ENCODE measurements at regions not wholly inside any gene's neighbourhood (a gene's known extent, or its start where the extent isn't known, plus 50 kb on each side); places are given as distances from the start of the nearest gene placed in this dataset.

GRCh38 chr3:193938613-193939012 lies 197.3 kb upstream of the HES1 start:
- DNase-seq = no peak

- DNase-seq = no peak
Measured at GRCh38 chr3:193939527-193939926, 196.4 kb upstream of the HES1 start.

- no peak for DNase-seq
Measured at GRCh38 chr3:193940526-193940925, 195.4 kb upstream of the HES1 start.

GRCh38 chr3:193941486-193941885 lies 194.5 kb upstream of the HES1 start:
- no peak for DNase-seq

- DNase-seq = no peak
Measured at GRCh38 chr3:193942516-193943055, 193.4 kb upstream of the HES1 start.

- DNase-seq = no peak
Measured at GRCh38 chr3:193943200-193943599, 192.7 kb upstream of the HES1 start.

- no peak for DNase-seq
Measured at GRCh38 chr3:193943851-193944517, 192.0 kb upstream of the HES1 start.

- DNase-seq = no peak
Measured at GRCh38 chr3:193944518-193944884, 191.4 kb upstream of the HES1 start.

GRCh38 chr3:193945143-193945542 lies 190.8 kb upstream of the HES1 start:
- no peak for DNase-seq

- no peak for DNase-seq
Measured at GRCh38 chr3:193946945-193947344, 189.0 kb upstream of the HES1 start.

- DNase-seq = no peak
Measured at GRCh38 chr3:193947596-193947995, 188.4 kb upstream of the HES1 start.

GRCh38 chr3:193948459-193948858 lies 187.5 kb upstream of the HES1 start:
- DNase-seq = no peak

GRCh38 chr3:193951859-193952258 lies 184.1 kb upstream of the HES1 start:
- no peak for DNase-seq

GRCh38 chr3:193954752-193955151 lies 181.2 kb upstream of the HES1 start:
- DNase-seq = no peak

GRCh38 chr3:193955719-193956118 lies 180.2 kb upstream of the HES1 start:
- no peak for DNase-seq

GRCh38 chr3:193959861-193960260 lies 176.1 kb upstream of the HES1 start:
- no peak for DNase-seq

GRCh38 chr3:193960487-193961274 lies 175.3 kb upstream of the HES1 start:
- DNase-seq = no peak

GRCh38 chr3:193962986-193963685 lies 172.8 kb upstream of the HES1 start:
- no peak for DNase-seq

- no peak for DNase-seq
Measured at GRCh38 chr3:193963808-193964516, 172.0 kb upstream of the HES1 start.

- DNase-seq = no peak
Measured at GRCh38 chr3:193964517-193964880, 171.4 kb upstream of the HES1 start.

- no peak for DNase-seq
Measured at GRCh38 chr3:193968380-193968974, 167.5 kb upstream of the HES1 start.

- peak; percentile 15 for DNase-seq
Measured at GRCh38 chr3:193970131-193970772, 165.7 kb upstream of the HES1 start.
